HG03558 (cell line): ENCODE measurements at regions not wholly inside any gene's neighbourhood (a gene's known extent, or its start where the extent isn't known, plus 50 kb on each side); places are given as distances from the start of the nearest gene placed in this dataset.

Experiments used
- ATAC-seq: cut with Tn5 transposase; IDR thresholded peaks from one replicate; pipeline ENCODE4 v1.9.1; 2021; ENCODE audit warnings: moderate number of reproducible peaks; ENCODE audit not compliant: unreplicated experiment; ENCODE audit errors: extremely low read depth

- no peak for ATAC-seq
Observed at GRCh38 chr13:22316494-22317025, 645.7 kb downstream of the FGF9 start.

DNA sequence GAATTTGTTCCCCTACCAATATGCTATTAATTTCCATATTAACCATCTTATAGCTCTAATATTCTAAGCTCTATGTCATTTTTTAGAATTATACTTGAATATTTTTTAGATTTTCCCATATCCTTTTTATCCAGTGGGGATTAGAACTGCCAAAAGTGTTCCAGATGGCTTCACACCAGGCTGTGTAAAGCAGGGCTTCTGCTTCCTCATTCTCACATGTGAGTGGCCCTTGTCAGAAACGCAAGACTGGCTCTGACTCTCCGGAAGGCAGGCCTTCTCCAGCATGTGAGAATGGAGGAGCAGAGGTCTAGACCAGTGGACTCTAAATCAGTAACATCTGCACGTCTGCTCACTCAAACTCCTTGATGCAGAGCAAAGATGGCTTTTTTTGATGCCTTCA, 650.1 kb downstream of the FGF9 start:
- ATAC-seq, result no peak

GRCh38 chr13:22325761-22326160, 654.9 kb downstream of the FGF9 start:
- ATAC-seq, result no peak

GRCh38 chr13:22332416-22332815, 661.5 kb downstream of the FGF9 start:
- no peak for ATAC-seq

DNA sequence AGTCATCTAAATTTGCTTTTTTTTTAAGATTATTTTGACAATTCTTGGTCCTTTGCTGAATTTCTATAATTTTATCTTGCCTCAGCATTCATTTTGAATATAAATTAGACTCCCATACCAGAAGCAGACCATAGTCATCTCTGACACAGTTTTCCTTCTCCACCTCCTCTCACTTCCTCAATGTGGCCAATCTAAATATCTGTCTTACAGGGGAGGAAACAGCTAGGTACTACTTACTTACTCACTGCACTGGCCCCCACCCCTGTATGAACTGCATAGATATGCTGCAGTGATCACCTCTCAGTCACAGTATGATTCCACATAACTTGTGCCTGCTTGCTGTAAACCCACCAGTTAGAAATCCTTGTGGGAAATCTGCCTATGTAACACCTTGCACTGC, 665.6 kb downstream of the FGF9 start:
- peak; percentile 73 for ATAC-seq

- no peak for ATAC-seq
Observed at GRCh38 chr13:22357132-22357531, 686.3 kb downstream of the FGF9 start.

- no peak for ATAC-seq
Observed at GRCh38 chr13:22369090-22369489, 698.2 kb downstream of the FGF9 start.

GRCh38 chr13:22369840-22370239, 699.0 kb downstream of the FGF9 start:
- ATAC-seq, result no peak

DNA sequence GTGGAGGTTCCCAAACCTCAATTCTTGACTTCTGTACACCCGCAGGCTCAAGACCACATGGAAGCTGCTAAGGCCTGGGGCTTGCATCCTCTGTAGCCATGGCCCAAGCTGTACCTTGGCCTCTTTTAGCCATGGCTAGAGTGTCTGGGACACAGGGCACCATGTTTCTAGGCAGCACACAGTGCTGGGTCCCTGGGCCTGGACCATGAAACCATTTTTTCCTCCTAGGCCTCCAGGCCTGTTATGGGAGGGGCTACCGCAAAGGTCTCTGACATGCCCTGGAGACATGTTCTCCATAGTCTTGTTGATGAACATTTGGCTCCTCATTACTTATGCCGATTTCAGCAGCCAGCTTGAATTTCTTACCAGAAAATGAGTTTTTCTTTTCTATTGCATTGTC, 701.4 kb downstream of the FGF9 start:
- ATAC-seq, result no peak

DNA sequence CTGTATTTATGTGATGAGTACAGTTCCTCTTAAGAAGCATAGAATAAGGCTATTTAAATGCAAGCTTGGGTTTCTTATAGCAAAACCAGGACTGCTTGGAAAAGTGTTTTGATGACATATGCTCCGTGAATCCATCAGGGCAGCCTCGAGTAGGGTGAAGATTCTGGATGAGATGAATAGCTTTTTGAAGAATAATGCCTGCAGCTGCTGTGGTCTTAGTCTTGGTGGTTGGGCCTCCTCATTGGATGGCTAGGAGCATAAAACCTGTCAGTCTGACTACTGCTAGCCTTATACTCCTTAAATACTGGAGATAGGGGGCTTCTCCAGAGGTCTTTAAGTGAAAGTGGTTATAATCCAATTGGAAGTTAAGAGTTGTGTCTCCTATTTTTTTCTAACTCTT, 704.3 kb downstream of the FGF9 start:
- ATAC-seq, result no peak

GRCh38 chr13:22387899-22388298, 717.0 kb downstream of the FGF9 start:
- ATAC-seq, result no peak

DNA sequence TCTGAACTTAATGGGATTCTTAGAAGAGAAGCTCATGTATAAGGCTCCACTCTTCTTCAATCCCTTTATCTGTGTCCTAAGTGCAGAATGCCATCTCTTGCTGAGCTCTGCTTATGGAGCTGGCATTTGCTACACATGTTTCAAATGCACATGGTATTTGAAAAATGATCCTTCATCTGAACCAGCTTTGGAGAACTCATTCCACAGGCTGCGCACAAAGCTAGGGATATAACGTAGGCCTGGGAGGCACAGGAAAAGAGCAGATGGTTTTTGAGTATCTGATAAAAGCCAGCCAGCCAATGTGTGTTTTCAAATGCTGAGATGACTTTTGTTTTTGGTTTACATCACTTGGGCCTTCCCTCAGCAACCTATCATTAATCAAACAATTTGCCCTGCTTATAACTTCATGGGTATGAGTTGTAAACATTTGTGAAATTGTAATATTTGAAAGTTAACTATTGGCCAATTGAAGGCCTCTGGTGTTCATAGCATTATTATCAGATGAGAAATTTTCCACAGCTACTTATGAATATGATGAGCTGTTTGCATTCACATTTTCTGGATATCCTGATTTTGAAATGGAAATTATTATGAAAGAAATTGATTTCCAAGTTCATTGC, 729.0 kb downstream of the FGF9 start:
- ATAC-seq, result no peak

DNA sequence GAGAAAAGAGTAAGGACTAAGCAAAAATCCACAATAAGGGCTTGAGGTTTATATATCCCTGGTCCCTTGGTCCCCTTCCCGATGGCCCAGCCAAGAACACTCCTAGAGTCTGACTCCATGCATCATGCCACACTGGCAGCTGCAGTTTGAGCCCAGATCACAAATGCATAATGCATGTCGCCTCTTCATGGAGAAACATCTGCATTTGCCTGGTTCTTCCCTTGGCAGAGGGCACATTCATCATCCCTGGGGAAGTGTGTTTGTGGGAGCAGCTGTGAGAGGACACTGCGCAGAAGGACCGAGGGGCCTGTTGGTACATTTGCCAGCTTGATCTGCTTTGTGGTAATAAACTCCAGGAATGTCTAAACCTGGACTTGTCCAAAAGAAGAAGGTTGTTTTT, 731.8 kb downstream of the FGF9 start:
- no peak for ATAC-seq

GRCh38 chr13:22403144-22403543, 732.3 kb downstream of the FGF9 start:
- no peak for ATAC-seq

GRCh38 chr13:22405891-22406290, 735.0 kb downstream of the FGF9 start:
- ATAC-seq, result no peak

DNA sequence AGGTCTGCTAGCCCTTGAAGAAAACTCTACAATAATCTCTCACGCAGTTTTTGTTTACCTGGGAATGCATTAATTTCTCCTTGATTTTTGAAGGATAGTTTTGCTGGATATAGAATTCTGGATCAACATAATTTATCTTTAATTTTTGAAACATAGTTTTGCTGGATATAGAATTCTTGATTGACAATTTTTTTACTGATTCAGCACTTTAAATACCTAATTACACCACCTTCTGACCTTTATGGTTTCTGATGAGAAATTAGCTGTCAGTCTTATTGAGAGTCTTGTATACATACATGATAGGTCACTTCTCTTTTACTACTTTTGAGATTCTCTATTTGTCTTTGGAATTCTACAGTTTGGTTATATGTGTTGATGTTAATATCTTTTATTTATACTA, 741.6 kb downstream of the FGF9 start:
- ATAC-seq, result no peak

DNA sequence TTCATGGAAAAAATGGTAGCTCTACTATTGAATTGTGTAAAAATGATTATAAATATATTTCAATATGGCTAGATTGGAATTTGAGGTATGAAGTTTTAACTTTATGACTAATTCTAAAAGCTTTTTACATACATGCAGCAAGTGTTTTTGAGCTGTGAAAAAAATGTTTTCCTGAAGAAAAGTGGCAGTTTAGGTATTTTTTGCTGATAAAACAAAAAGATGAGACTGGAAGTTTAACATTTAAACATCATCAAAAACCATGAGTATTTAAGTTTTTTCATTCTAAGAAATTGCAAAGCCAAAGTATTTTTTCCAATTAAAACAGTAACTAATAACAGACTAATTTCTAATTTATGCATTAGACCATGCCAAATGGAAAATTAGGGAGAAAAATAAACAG, 751.1 kb downstream of the FGF9 start:
- no peak for ATAC-seq

GRCh38 chr13:22422712-22423111, 751.8 kb downstream of the FGF9 start:
- ATAC-seq, result no peak

DNA sequence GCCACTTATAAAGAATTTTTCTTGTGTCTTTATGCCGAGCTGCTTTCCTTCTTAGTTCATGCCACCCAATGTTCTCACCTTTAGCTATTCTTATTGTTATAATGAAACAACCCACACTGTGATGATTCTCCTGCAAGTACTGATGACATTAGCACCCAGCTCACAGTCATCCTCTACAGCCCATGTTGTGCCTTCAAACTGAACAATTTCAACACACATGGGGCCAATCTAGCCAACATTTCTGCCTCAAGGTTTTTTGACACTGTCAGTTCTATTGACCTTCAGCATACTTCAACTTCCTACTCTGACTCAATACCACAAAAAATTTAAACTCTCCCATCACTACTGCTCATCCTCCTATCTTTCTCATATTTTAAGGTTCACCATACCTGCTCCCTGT, 752.4 kb downstream of the FGF9 start:
- ATAC-seq, result no peak

DNA sequence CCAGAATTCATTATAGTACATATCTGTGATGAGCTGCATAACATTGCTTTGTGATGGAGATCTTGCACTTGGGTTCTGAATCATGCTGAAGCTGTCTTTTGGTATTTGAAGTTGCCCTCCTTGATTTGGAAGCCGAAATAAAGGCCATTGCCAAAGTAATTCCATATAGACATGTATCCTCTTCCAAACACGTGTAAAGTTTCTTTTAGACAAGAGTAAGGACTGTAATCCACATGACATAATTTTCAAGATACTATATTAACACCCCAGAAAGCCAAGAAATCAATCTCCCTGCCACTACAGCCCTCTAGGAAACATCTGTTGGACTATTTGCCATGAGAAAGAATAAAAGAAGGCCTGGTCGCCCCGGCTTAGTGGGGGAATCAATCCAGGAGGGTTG, 754.2 kb downstream of the FGF9 start:
- ATAC-seq, result no peak

DNA sequence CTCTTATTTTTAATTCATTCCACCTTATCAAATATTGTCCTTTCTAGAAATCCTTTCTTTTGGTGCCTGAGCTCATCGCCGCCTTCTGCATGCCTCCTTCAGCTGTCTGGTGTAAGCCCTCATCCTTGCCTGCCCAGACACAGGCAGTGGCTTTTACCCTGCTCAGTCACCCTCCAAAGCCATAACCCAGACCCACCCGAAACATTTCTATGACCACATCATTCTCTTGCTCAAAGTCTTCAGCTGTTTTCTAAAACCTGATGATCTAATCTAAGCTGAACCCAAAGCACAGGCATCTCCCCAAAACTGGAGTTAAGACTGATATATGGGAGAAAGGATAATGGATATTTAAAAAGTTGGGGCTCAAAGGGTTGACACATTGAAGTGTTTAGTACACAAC, 753.7 kb upstream of the SGCG start:
- ATAC-seq, result no peak

DNA sequence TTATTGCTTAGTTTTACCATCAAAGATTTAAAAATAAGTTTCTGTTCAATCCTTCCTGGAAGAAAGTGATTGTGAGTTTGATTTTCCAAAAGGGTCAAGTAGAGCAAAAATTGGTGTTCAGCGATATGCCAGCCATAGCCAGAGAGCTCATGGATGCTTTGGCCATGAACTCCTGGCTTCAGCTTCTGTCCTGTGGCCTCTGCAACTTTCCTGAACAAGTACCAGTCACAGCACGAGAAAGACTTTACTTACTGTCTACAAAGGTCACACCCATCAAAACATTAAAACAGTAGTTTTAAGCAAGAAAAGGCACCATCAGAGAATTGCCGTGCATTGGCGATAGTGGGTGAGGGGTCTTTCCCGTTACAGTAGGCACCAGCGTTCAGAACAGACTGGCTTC, 753.0 kb upstream of the SGCG start:
- ATAC-seq, result no peak
